SJCRH30 (cell line): ENCODE measurements at regions not wholly inside any gene's neighbourhood (a gene's known extent, or its start where the extent isn't known, plus 50 kb on each side); places are given as distances from the start of the nearest gene placed in this dataset.

Experiments
- DNase-seq, 2 experiments: peaks; one replicate each; pipeline ENCODE4 v3.0.0-alpha.2; 2015 to 2020
- H3K27ac ChIP-seq: fragments of 250-450 bp; sonication (Bioruptor Pico); 2 replicates; pipeline ENCODE4 v1.5.1; 2020; ENCODE audit warnings: mild to moderate bottlenecking, moderate library complexity
- H3K27me3 ChIP-seq: fragments of 250-450 bp; sonication (Bioruptor Pico); 2 replicates; pipeline ENCODE4 v1.5.1; 2020; ENCODE audit warnings: mild to moderate bottlenecking, moderate library complexity
- H3K36me3 ChIP-seq: fragments of 250-450 bp; sonication (Bioruptor Pico); 2 replicates; pipeline ENCODE4 v1.5.1; 2020; ENCODE audit warnings: mild to moderate bottlenecking, moderate library complexity
- H3K4me1 ChIP-seq: fragments of 250-450 bp; sonication (Bioruptor Pico); 2 replicates; pipeline ENCODE4 v1.5.1; 2020; ENCODE audit warnings: mild to moderate bottlenecking, moderate library complexity
- H3K4me3 ChIP-seq: fragments of 250-450 bp; sonication (Bioruptor Pico); 2 replicates; pipeline ENCODE4 v1.5.1; 2020; ENCODE audit warnings: mild to moderate bottlenecking, moderate library complexity
- H3K9me3 ChIP-seq: fragments of 250-450 bp; sonication (Bioruptor Pico); replicated peaks from 2 replicates; pipeline ENCODE4 v1.5.1; 2020; ENCODE audit warnings: mild to moderate bottlenecking, moderate library complexity

DNA sequence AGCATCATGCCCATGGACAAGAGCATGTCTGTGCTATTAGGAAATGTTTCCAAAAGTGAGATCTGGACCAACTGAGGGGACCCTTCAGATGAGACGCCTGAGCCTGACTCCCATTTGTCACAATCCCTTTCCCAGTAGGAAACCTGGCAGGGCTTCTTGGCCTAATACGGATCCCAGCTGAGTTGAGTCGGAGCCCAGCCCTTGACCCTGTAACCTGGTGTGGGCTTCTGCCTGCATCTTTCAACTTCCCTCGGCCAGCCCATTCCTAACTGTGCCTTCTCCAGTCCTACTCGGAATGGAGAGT lies 148.3 kb downstream of the IRX2 start:
- no peak overlapping the region for H3K4me3 ChIP-seq
- H3K36me3 ChIP-seq = no peaks in the 10 kb centered on the region
- DNase-seq = no peak
- peaks cover 6% of the 10 kb centered on the region; the same call in 1 of the 2 replicates for H3K4me1 ChIP-seq
- no peaks in the 10 kb centered on the region for H3K27me3 ChIP-seq
- H3K27ac ChIP-seq = no peak overlapping the region
- no peaks in the 10 kb centered on the region for H3K9me3 ChIP-seq

- H3K4me3 ChIP-seq = no peak overlapping the region
- peaks cover 3% of the 10 kb centered on the region; the same call in 1 of the 2 replicates for H3K4me1 ChIP-seq
- H3K27ac ChIP-seq = no peak overlapping the region
- no peak for DNase-seq
- H3K36me3 ChIP-seq = no peaks in the 10 kb centered on the region
- H3K9me3 ChIP-seq = no peaks in the 10 kb centered on the region
- no peaks in the 10 kb centered on the region for H3K27me3 ChIP-seq
These were observed 148.8 kb downstream of the IRX2 start for GRCh38 chr5:2602451-2603271.

- Histone ChIP-seq H3K4me3 (no peak overlapping the region), H3K9me3 (no peaks in the 10 kb centered on the region), H3K4me1 (no peaks in the 10 kb centered on the region)
These were observed 153.0 kb downstream of the IRX2 start for GRCh38 chr5:2598503-2598902.

DNA sequence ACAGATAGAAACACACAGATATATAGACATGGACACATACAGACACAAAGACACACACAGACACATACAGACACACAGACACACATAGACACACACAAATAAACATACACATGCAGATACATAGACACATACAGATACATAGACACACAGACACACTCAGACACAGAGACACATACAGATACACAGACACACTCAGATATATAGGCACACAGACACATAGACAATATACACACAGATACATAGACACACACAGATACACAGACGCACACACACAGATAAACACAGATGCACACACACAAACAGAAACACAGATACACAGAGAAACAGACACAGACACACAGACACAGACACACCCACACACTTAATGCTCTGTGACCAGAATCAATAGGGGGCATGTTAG lies 156.8 kb downstream of the IRX2 start:
- Histone ChIP-seq H3K27me3 (no peaks in the 10 kb centered on the region), H3K4me1 (no peaks in the 10 kb centered on the region), H3K36me3 (no peaks in the 10 kb centered on the region), H3K4me3 (no peak overlapping the region), H3K9me3 (no peaks in the 10 kb centered on the region), H3K27ac (no peak overlapping the region)
- no peak for DNase-seq

More at GRCh38 chr5:2598503-2598902, 153.0 kb downstream of the IRX2 start:
- Histone ChIP-seq H3K27me3 (no peaks in the 10 kb centered on the region), H3K36me3 (no peaks in the 10 kb centered on the region), H3K27ac (no peak overlapping the region)
- no peak for DNase-seq

GRCh38 chr5:2592766-2593165 lies 158.7 kb downstream of the IRX2 start:
- DNase-seq = no peak
- Histone ChIP-seq H3K4me1 (no peaks in the 10 kb centered on the region), H3K4me3 (no peak overlapping the region), H3K36me3 (no peaks in the 10 kb centered on the region), H3K27ac (no peak overlapping the region), H3K9me3 (no peaks in the 10 kb centered on the region), H3K27me3 (no peaks in the 10 kb centered on the region)

DNA sequence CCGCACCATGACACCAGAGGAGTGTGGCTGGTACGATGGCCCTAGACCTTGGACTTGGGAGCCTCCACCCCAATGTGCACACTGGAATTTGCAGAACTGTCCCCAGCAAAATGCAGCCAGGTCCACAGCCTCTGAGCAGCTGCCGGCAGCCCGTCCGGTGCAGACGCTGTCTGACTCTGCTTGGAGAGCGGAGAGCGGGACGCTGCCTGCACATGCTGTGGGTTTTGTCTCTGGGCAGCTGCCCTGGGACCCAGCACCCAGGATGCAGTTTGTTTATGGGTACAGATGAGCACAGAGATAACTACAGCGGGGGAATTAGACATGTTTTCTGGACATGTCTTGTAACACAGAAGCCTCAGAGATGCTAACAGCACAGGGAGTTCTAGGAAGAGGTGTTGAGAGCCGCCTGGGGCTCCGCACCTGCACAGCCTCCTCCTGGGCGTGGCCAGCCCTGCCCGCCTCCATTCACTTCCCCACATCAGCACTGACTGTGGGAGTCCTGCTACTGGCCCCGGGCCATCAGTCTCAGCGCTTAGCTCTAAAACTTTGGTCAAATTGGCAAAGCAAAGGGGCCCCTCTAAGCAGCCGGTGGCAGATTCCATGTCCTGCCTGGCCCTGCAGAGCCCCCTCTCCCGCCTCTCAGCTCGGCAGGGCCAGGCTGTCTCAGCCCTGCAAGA lies 159.6 kb downstream of the IRX2 start:
- Histone ChIP-seq H3K27me3 (no peaks in the 10 kb centered on the region), H3K4me1 (no peaks in the 10 kb centered on the region), H3K36me3 (no peaks in the 10 kb centered on the region), H3K9me3 (no peaks in the 10 kb centered on the region), H3K27ac (no peak overlapping the region), H3K4me3 (no peak overlapping the region)
- DNase-seq = no peak

- Histone ChIP-seq H3K27me3 (no peaks in the 10 kb centered on the region), H3K4me1 (no peaks in the 10 kb centered on the region), H3K9me3 (no peaks in the 10 kb centered on the region), H3K4me3 (no peak overlapping the region), H3K36me3 (no peaks in the 10 kb centered on the region), H3K27ac (no peak overlapping the region)
- DNase-seq = no peak
These were observed 162.5 kb downstream of the IRX2 start for GRCh38 chr5:2588850-2589501.

DNA sequence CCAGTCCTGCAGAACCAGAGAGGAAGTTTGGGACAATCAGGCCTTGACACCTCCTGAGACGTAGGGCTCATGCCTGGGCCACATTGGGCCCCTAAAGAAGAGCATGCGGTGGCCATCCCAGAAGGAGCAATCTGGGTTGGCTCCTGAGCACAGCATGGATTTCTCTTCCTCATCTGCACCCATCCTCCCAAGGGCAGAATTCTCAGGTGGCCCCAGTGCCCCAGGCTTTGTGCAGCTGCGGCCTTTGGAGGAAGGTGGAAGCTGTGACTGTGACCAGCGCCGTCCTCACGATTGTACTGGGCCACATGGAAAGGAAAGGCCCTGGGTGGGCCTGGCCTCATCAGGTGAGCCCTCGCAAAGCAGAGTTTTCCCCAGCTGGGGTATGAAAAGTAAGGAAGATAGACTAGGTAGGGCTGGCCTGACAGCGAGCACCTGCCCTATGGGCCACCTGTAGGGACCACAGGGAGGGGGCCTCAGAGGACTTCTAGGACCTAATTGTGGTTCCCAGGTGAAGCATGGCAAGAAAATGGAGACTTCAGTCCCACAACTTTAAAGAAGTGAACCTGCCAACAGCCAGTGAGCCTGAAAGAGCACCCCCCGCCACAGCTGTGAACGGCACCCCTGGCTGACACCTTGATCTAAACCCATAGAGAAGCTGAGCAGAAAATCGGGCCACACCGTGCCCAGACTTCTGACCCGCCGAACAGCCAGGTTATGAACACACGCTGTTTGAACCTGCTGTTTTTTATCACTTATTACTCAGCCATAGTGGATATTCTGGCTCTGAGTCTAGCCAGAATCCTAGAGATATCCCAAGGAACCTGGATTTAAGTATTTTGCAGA lies 164.1 kb downstream of the IRX2 start:
- H3K36me3 ChIP-seq = no peaks in the 10 kb centered on the region
- no peaks in the 10 kb centered on the region for H3K9me3 ChIP-seq
- H3K4me3 ChIP-seq = no peak overlapping the region
- H3K4me1 ChIP-seq = no peaks in the 10 kb centered on the region
- no peak overlapping the region for H3K27ac ChIP-seq
- no peaks in the 10 kb centered on the region for H3K27me3 ChIP-seq
- DNase-seq = no peak

- no peak overlapping the region for H3K27ac ChIP-seq
- no peaks in the 10 kb centered on the region for H3K27me3 ChIP-seq
- H3K4me1 ChIP-seq = no peaks in the 10 kb centered on the region
- H3K36me3 ChIP-seq = no peaks in the 10 kb centered on the region
- DNase-seq = no peak
- no peaks in the 10 kb centered on the region for H3K9me3 ChIP-seq
- H3K4me3 ChIP-seq = no peak overlapping the region
These were observed 165.3 kb downstream of the IRX2 start for GRCh38 chr5:2586016-2586715.

GRCh38 chr5:2584579-2585269 lies 166.8 kb downstream of the IRX2 start:
- Histone ChIP-seq H3K27ac (no peak overlapping the region), H3K9me3 (no peaks in the 10 kb centered on the region), H3K4me1 (no peaks in the 10 kb centered on the region), H3K27me3 (no peaks in the 10 kb centered on the region), H3K4me3 (no peak overlapping the region), H3K36me3 (no peaks in the 10 kb centered on the region)
- no peak for DNase-seq

DNA sequence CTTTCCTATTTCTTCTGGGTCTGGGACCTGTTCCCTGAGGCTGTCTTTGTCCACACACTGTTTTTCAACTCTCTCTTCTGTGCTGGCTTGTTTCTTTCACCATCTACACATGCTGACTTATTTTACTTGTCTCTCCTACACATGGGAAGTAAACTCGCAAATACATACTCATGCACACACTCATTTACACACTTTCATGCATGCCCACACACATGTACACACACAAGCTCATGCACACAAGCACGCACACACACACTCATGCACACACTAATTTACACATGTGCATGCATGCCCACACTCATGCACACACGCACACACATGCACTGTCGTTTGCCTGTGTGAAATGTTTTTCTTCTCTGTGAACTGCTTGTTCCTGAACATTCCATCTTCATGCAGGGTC lies 169.0 kb downstream of the IRX2 start:
- no peak overlapping the region for H3K4me3 ChIP-seq
- H3K4me1 ChIP-seq = no peaks in the 10 kb centered on the region
- no peaks in the 10 kb centered on the region for H3K9me3 ChIP-seq
- H3K27me3 ChIP-seq = no peaks in the 10 kb centered on the region
- no peaks in the 10 kb centered on the region for H3K36me3 ChIP-seq
- no peak for DNase-seq
- H3K27ac ChIP-seq = no peak overlapping the region

DNA sequence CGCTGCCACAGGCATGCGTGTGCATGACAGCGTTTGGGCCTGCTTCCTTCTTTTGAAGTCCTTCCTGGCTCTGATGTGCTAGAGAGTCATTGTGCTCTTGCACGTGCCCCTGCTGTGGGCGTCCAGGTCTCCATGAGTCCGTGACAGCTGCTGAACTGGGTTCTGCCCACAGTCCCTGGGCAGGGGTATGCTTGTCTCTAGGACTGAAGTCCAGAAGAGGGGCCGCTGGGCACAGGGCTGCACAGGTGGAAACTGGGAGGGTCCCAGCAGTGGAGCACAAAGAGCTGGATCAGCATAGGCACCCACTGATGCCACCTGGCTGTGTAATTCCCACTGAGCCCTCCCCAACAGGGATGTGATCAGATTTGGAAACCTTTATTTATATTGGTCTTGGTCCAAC lies 169.4 kb downstream of the IRX2 start:
- Histone ChIP-seq H3K27me3 (no peaks in the 10 kb centered on the region), H3K27ac (no peak overlapping the region), H3K9me3 (no peaks in the 10 kb centered on the region), H3K36me3 (no peaks in the 10 kb centered on the region), H3K4me1 (no peaks in the 10 kb centered on the region), H3K4me3 (no peak overlapping the region)
- DNase-seq = no peak

DNA sequence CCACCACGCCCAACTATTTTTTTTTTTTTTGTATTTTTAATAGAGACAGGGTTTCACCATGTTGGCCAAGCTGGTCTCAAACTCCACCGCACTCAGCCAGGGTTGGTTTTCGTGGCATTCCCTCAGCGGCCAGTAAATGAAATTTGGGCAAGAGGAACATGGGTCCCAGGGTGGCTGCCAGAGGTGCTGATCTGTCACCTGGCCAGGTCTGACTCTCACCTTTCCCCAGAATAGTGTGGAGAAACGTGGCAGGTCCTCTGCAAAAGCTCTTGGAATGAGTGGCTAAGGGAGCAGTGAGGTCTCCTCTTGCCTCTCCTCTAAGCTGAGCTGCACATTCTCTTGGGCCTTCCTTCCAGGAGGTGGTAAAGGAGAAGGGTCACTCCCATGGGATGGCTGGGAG lies 170.1 kb downstream of the IRX2 start:
- Histone ChIP-seq H3K27ac (no peak overlapping the region), H3K27me3 (no peaks in the 10 kb centered on the region), H3K4me3 (no peak overlapping the region), H3K9me3 (no peaks in the 10 kb centered on the region), H3K36me3 (no peaks in the 10 kb centered on the region), H3K4me1 (no peaks in the 10 kb centered on the region)
- DNase-seq = no peak

- Histone ChIP-seq H3K36me3 (no peaks in the 10 kb centered on the region), H3K27me3 (no peaks in the 10 kb centered on the region), H3K27ac (no peak overlapping the region), H3K4me3 (no peak overlapping the region), H3K9me3 (no peaks in the 10 kb centered on the region), H3K4me1 (no peaks in the 10 kb centered on the region)
- no peak for DNase-seq
These were observed 172.4 kb downstream of the IRX2 start for GRCh38 chr5:2579126-2579525.
